Stimulated activated naive B cell treated with anti-CD40 and anti-IgM and Interleukin-4, amounts not matched to agents 10 μg/mL and 1 μg/mL and 100 μg/mL, for 72 hours (primary cell): ENCODE measurements at regions not wholly inside any gene's neighbourhood (a gene's known extent, or its start where the extent isn't known, plus 50 kb on each side); places are given as distances from the start of the nearest gene placed in this dataset.

Experiments used
- ATAC-seq, 2 donors: fragments of 150-1000 bp; cut with Tn5 transposase; replicated peaks; 2 replicates each; pipeline ENCODE4 v1.10.0; 2021; ENCODE audit warnings: moderate library complexity in 1 of 2
- DNase-seq: peaks from one replicate; pipeline ENCODE4 v3.0.0; 2021
- H3K27ac Mint-ChIP-seq: one replicate; pipeline ENCODE4 v1.8.0; 2022; ENCODE audit warnings: mild to moderate bottlenecking, mixed read lengths
- H3K27me3 Mint-ChIP-seq, 2 donors: one replicate each; pipeline ENCODE4 v1.8.0; 2022; ENCODE audit warnings: mixed read lengths in 2 of 2
- H3K36me3 Mint-ChIP-seq, 2 donors: one replicate each; pipeline ENCODE4 v1.8.0; 2022; ENCODE audit warnings: mixed read lengths in 2 of 2, mild to moderate bottlenecking in 1 of 2
- H3K4me1 Mint-ChIP-seq, 2 donors: one replicate each; pipeline ENCODE4 v1.8.0; 2022; ENCODE audit warnings: mixed read lengths in 2 of 2, mild to moderate bottlenecking in 1 of 2
- H3K4me3 Mint-ChIP-seq, 2 donors: one replicate each; pipeline ENCODE4 v1.8.0; 2022; ENCODE audit warnings: mild to moderate bottlenecking in 2 of 2, mixed read lengths in 2 of 2, moderate library complexity in 1 of 2
- H3K9me3 Mint-ChIP-seq, 2 donors: one replicate each; pipeline ENCODE4 v1.8.0; 2022; ENCODE audit warnings: mixed read lengths in 2 of 2, mild to moderate bottlenecking in 1 of 2

- Mint-ChIP-seq H3K36me3 (no peaks in the 10 kb centered on the region), H3K27ac (no peak overlapping the region), H3K4me3 (no peak overlapping the region), H3K27me3 (peaks cover 0 to 3% of the 10 kb centered on the region in 2 donors), H3K9me3 (peaks cover 6 to 9% of the 10 kb centered on the region in 2 donors), H3K4me1 (peaks cover 5 to 7% of the 10 kb centered on the region in 2 donors)
- no peak for DNase-seq
- no peak for ATAC-seq
Observed at GRCh38 chr3:115361806-115362205, 214.7 kb upstream of the ZBTB20 start.

GRCh38 chr3:115363071-115363470 is 216.0 kb upstream of the ZBTB20 start:
- no peak for DNase-seq
- no peak overlapping the region for H3K4me3 Mint-ChIP-seq
- no peak overlapping the region for H3K27ac Mint-ChIP-seq
- no peaks in the 10 kb centered on the region for H3K36me3 Mint-ChIP-seq
- peaks cover 5 to 7% of the 10 kb centered on the region in 2 donors for H3K4me1 Mint-ChIP-seq
- no peak for ATAC-seq
- H3K27me3 Mint-ChIP-seq: peaks cover 0 to 6% of the 10 kb centered on the region in 2 donors
- peaks cover 7 to 10% of the 10 kb centered on the region in 2 donors for H3K9me3 Mint-ChIP-seq

- no peak overlapping the region for H3K27ac Mint-ChIP-seq
- ATAC-seq: no peak
- no peak for DNase-seq
Observed at GRCh38 chr3:115369021-115369420, 221.9 kb upstream of the ZBTB20 start.

GRCh38 chr3:115375362-115375761 is 228.3 kb upstream of the ZBTB20 start:
- DNase-seq (no peak), ATAC-seq (no peak)
- H3K27me3 Mint-ChIP-seq: peaks cover 4 to 6% of the 10 kb centered on the region in 2 donors
- no peaks in the 10 kb centered on the region for H3K4me1 Mint-ChIP-seq
- H3K36me3 Mint-ChIP-seq: no peaks in the 10 kb centered on the region
- peaks cover 0 to 3% of the 10 kb centered on the region in 2 donors for H3K9me3 Mint-ChIP-seq
- no peak overlapping the region for H3K4me3 Mint-ChIP-seq
- H3K27ac Mint-ChIP-seq: no peak overlapping the region

More at GRCh38 chr3:115369021-115369420, 221.9 kb upstream of the ZBTB20 start:
- H3K9me3 Mint-ChIP-seq: peaks cover 7 to 10% of the 10 kb centered on the region in 2 donors
- peaks cover 0 to 6% of the 10 kb centered on the region in 2 donors for H3K27me3 Mint-ChIP-seq
- H3K4me1 Mint-ChIP-seq: no peaks in the 10 kb centered on the region
- no peak overlapping the region for H3K4me3 Mint-ChIP-seq
- no peaks in the 10 kb centered on the region for H3K36me3 Mint-ChIP-seq

- DNase-seq (no peak), ATAC-seq (peak in 1 of 2 donors; percentile 39)
- no peaks in the 10 kb centered on the region for H3K4me1 Mint-ChIP-seq
- H3K27ac Mint-ChIP-seq: no peak overlapping the region
- H3K9me3 Mint-ChIP-seq: peaks cover 0 to 3% of the 10 kb centered on the region in 2 donors
- no peak overlapping the region for H3K4me3 Mint-ChIP-seq
- H3K36me3 Mint-ChIP-seq: no peaks in the 10 kb centered on the region
- H3K27me3 Mint-ChIP-seq: peaks cover 0 to 6% of the 10 kb centered on the region in 2 donors
Observed at GRCh38 chr3:115380883-115381572, 233.9 kb upstream of the ZBTB20 start.

- Mint-ChIP-seq H3K4me3 (no peak overlapping the region), H3K9me3 (peaks cover 0 to 3% of the 10 kb centered on the region in 2 donors), H3K27me3 (peaks cover 0 to 6% of the 10 kb centered on the region in 2 donors), H3K4me1 (no peaks in the 10 kb centered on the region), H3K36me3 (no peaks in the 10 kb centered on the region), H3K27ac (no peak overlapping the region)
- DNase-seq (no peak), ATAC-seq (no peak)
Observed at GRCh38 chr3:115381573-115381912, 234.5 kb upstream of the ZBTB20 start.

- no peak overlapping the region for H3K4me3 Mint-ChIP-seq
- DNase-seq: no peak
- no peak for ATAC-seq
- H3K9me3 Mint-ChIP-seq: peaks cover 0 to 3% of the 10 kb centered on the region in 2 donors
- H3K4me1 Mint-ChIP-seq: no peaks in the 10 kb centered on the region
- no peaks in the 10 kb centered on the region for H3K36me3 Mint-ChIP-seq
- H3K27ac Mint-ChIP-seq: no peak overlapping the region
- peaks cover 0 to 5% of the 10 kb centered on the region in 2 donors for H3K27me3 Mint-ChIP-seq
Observed at GRCh38 chr3:115381931-115382330, 234.8 kb upstream of the ZBTB20 start.

GRCh38 chr3:115384381-115384780 is 237.3 kb upstream of the ZBTB20 start:
- Mint-ChIP-seq H3K27me3 (no peaks in the 10 kb centered on the region), H3K4me1 (no peaks in the 10 kb centered on the region), H3K27ac (no peak overlapping the region), H3K9me3 (peaks cover 0 to 3% of the 10 kb centered on the region in 2 donors), H3K36me3 (no peaks in the 10 kb centered on the region), H3K4me3 (no peak overlapping the region)
- ATAC-seq (no peak), DNase-seq (no peak)

GRCh38 chr3:115385774-115386730 is 237.3 kb upstream of the GAP43 start:
- Mint-ChIP-seq H3K4me1 (no peaks in the 10 kb centered on the region), H3K27me3 (no peaks in the 10 kb centered on the region), H3K4me3 (no peak overlapping the region), H3K9me3 (no peaks in the 10 kb centered on the region), H3K27ac (no peak overlapping the region), H3K36me3 (no peaks in the 10 kb centered on the region)
- no peak for ATAC-seq
- no peak for DNase-seq

- Mint-ChIP-seq H3K4me1 (no peaks in the 10 kb centered on the region), H3K9me3 (no peaks in the 10 kb centered on the region), H3K4me3 (no peak overlapping the region), H3K27me3 (no peaks in the 10 kb centered on the region), H3K36me3 (no peaks in the 10 kb centered on the region), H3K27ac (no peak overlapping the region)
- no peak for ATAC-seq
- no peak for DNase-seq
Observed at GRCh38 chr3:115388166-115388565, 235.1 kb upstream of the GAP43 start.

- no peaks in the 10 kb centered on the region for H3K9me3 Mint-ChIP-seq
- no peak for DNase-seq
Observed at GRCh38 chr3:115388811-115389210, 234.5 kb upstream of the GAP43 start.

GRCh38 chr3:115396801-115397200 is 226.5 kb upstream of the GAP43 start:
- Mint-ChIP-seq H3K9me3 (no peaks in the 10 kb centered on the region), H3K27ac (no peak overlapping the region), H3K27me3 (no peaks in the 10 kb centered on the region), H3K4me3 (no peak overlapping the region), H3K4me1 (no peaks in the 10 kb centered on the region), H3K36me3 (no peaks in the 10 kb centered on the region)
- ATAC-seq (no peak), DNase-seq (no peak)

More at GRCh38 chr3:115388811-115389210, 234.5 kb upstream of the GAP43 start:
- no peak overlapping the region for H3K27ac Mint-ChIP-seq
- no peaks in the 10 kb centered on the region for H3K4me1 Mint-ChIP-seq
- ATAC-seq: no peak
- no peaks in the 10 kb centered on the region for H3K36me3 Mint-ChIP-seq
- no peak overlapping the region for H3K4me3 Mint-ChIP-seq
- H3K27me3 Mint-ChIP-seq: no peaks in the 10 kb centered on the region

- H3K9me3 Mint-ChIP-seq: no peaks in the 10 kb centered on the region
- no peak overlapping the region for H3K27ac Mint-ChIP-seq
- no peak for DNase-seq
- no peaks in the 10 kb centered on the region for H3K36me3 Mint-ChIP-seq
- no peak for ATAC-seq
- H3K4me1 Mint-ChIP-seq: no peaks in the 10 kb centered on the region
- H3K27me3 Mint-ChIP-seq: no peaks in the 10 kb centered on the region
- H3K4me3 Mint-ChIP-seq: no peak overlapping the region
Observed at GRCh38 chr3:115397433-115397832, 225.9 kb upstream of the GAP43 start.

GRCh38 chr3:115398506-115398905 is 224.8 kb upstream of the GAP43 start:
- ATAC-seq (no peak), DNase-seq (no peak)
- no peak overlapping the region for H3K4me3 Mint-ChIP-seq
- no peaks in the 10 kb centered on the region for H3K36me3 Mint-ChIP-seq
- no peak overlapping the region for H3K27ac Mint-ChIP-seq
- H3K27me3 Mint-ChIP-seq: no peaks in the 10 kb centered on the region
- H3K9me3 Mint-ChIP-seq: no peaks in the 10 kb centered on the region
- no peaks in the 10 kb centered on the region for H3K4me1 Mint-ChIP-seq

GRCh38 chr3:115399750-115400149 is 223.6 kb upstream of the GAP43 start:
- H3K36me3 Mint-ChIP-seq: no peaks in the 10 kb centered on the region
- ATAC-seq: no peak
- H3K27ac Mint-ChIP-seq: no peak overlapping the region
- no peak for DNase-seq
- H3K27me3 Mint-ChIP-seq: no peaks in the 10 kb centered on the region
- no peaks in the 10 kb centered on the region for H3K9me3 Mint-ChIP-seq
- no peak overlapping the region for H3K4me3 Mint-ChIP-seq
- no peaks in the 10 kb centered on the region for H3K4me1 Mint-ChIP-seq
